T-helper 2 cell (primary cell): ENCODE measurements at regions not wholly inside any gene's neighbourhood (a gene's known extent, or its start where the extent isn't known, plus 50 kb on each side); places are given as distances from the start of the nearest gene placed in this dataset.
"Not testable (repeated sequence)": the region's sequence is repeated elsewhere in the genome, so short reads cannot be mapped to it uniquely, and the experiment has no call there.

Experiments
- DNase-seq, 5 experiments: peaks; one replicate each; pipeline versions ENCODE4 v3.0.0 to v3.0.0-alpha.2; 2012 to 2022

DNA sequence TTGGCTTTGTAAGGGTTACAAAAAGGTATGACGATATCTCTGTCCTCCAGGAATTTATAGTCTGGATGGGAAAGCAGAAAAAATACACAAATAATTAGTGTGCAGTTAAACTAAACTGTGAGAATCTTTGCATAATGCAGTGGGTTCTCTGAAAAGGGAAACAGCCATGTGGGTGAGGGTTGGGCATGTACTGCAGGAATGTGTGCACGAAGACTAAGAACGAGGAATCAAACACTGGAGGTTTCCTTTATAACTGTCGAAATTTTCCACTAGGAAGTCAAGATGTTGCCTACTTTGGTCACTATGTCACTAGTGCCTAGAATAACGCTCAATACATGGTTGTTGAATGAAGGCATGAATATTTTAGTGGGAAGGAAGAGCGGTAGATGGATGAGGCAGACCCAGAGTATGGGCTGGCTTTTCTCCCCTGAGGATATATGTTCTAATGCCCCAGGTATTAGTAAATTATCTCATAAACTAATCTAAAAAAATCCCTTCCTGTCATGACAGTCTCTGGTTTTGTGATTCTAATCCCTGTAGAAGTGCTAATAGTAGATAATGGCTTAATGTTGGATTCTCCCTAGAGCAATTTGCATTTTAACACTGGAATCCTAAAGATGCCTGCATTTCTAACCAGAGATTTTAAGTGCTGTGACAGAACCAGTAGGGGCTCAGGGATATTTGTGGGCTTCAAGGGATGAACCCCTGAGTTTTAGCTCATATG lies 227.3 kb downstream of the NMUR2 start:
- no peak for DNase-seq

DNA sequence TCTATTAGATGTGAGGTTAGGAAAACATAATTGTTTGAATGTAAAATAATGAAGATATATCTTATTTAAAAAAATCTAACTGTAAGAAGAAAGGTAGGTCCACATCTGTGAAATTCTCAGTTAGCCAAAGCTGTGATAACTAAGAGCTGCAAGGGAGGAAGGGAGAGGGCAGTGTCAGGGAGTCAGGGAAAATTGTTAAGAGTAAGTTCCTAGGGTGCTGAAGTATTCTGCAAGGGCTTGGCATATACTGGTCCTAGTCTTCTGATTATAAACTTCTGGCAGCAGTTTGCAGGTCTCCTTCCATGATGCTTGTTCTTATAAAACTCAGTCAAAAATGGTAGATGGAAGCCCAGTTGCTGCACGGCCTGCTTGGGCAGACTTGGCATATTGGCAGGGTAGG lies 233.2 kb downstream of the NMUR2 start:
- DNase-seq: no peak

DNA sequence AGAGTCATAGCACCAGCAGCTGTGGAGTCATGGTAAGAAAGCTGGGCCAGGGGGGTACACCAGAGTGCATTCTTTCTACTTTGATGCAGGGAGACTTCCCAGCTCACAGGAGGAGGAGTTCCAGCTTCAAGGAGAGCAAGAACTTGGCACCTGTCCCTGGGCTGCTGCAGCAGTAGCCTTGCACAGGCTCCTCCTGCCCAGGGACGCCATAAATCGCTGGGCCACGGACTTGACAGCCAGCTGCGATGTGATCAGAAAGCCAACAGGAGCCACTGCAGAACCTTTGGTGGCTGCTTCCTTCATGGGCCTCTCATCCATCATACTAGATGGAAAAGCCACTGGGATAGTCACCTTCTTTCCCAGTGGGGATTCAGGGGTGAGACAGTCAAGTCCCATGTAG lies 234.7 kb downstream of the NMUR2 start:
- DNase-seq: no peak

DNA sequence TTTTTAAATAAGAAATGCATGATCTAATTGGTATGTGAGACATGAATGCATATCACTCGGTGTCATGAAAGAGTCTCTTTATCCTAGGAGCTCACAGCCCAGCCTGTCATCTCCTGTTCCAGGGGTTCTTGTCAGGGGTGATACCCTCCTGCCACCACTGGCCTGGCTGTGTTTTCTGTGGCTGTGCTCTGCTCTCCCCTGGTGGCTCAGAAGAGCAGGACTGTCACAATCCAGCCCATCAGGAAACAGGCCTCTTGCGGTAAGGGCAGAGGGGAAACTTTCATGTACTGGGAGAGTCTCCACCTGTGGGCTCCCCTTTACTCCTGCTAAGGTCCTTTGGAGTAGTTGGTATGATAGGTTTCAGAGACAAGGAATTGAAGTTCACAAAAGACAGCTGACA lies 240.2 kb upstream of the GLRA1 start:
- no peak for DNase-seq

DNA sequence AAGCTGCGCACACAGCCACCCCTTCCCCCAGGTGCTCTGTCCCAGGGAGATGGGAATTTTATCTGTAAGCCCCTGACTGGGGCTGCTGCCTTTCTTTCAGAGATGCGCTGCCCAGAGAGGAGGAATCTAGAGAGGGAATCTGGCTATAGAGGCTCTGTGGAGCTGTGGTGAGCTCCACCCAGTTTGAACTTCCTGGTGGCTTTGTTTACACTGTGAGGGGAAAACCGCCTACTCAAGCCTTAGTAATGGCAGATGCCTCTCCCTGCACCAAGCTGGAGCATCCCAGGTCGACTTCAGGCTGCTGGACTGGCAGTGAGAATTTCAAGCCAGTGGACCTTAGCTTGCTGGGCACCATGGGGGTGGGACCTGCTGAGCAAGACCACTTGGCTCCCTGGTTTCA lies 235.2 kb upstream of the GLRA1 start:
- not testable (repeated sequence) for DNase-seq

DNA sequence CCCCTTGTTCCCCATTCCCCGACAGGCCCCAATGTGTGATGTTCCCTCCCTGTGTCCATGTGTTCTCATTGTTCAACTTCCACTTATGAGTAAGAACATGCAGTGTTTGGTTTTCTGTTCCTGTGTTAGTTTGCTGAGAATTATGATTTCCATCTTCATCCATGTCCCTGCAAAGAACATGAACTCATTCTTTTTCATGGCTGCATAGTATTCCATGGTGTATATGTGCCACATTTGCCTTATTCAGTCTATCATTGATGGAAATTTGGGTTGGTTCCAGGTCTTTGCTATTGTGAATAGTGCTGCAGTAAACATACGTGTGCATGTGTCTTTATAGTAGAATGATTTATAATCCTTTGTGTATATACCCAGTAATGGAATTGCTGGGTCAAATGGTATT lies 229.8 kb upstream of the GLRA1 start:
- not testable (repeated sequence) for DNase-seq

DNA sequence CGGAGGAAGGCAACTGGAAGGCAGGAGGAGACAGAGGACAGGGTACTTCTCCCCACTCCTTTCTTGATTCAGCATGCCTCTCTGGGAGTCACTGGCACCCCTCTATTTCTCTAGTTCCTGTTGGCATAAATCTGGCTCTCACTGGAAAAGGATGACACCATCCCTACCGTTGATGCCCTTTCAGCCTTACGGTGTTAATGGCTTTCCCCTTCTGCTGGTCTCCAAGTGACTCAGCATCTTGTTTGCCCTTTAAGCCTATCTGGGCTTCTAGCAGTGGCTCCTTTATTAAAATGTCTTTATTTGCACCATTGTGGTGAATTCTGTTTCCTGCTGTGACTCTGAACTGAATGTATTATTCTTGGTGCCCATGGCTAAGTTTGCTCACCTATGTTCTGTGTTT lies 227.3 kb upstream of the GLRA1 start:
- DNase-seq: no peak

DNA sequence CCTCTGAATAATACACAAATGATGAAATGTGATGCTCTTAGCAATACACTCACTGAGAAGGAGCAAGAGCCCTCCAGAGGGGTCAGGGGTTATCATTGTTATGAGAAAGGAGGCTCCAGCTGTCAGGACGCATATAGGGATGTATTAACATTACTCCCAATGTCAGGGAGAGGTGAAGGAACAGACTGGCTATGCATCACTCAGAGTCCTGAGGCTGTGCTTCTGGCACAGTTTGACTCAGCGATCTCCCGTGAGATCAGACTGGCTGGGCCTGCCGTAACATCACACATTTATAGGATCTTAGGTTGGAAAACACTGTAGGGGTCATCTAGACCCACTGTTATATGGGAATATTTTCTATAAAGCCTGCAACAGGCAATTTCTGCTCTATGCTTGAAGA lies 226.5 kb upstream of the GLRA1 start:
- no peak for DNase-seq

DNA sequence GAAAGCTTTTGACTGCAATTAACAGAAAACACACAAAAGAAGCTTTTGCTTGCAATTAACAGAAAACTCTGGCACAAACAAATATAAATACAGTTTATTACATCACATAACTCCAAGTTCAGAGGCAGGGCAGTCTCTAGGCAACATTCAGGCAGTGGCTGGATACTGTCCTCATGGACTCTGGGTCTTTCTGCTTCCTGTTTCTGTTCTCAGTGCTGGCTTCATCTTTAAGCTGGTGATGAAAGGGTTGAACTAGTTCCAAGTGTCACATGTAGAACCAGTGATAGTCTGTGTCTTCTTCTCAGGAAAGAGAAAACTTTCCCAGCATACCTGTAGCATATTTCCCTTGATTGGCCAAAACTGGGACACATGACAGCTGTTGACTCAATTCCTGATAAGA lies 222.6 kb upstream of the GLRA1 start:
- DNase-seq: no peak

DNA sequence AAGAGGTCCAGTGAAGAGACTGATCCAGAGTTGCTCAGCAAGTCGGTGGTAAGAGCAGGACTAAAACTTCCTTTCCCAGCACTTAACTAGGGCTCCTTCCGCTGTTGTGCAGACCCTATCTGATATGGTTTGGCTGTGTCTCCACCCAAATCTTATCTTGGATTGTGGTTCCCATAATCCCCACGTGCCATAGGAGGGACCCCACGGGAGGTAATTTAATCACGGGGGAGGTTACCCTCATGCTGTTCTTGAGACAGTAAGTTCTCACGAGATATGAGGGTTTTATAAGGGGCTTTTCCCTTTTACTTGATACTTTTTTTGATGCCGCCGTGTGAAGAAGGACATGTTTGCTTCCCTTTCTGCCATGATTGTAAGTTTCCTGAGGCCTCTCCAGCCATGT lies 221.9 kb upstream of the GLRA1 start:
- DNase-seq: no peak

DNA sequence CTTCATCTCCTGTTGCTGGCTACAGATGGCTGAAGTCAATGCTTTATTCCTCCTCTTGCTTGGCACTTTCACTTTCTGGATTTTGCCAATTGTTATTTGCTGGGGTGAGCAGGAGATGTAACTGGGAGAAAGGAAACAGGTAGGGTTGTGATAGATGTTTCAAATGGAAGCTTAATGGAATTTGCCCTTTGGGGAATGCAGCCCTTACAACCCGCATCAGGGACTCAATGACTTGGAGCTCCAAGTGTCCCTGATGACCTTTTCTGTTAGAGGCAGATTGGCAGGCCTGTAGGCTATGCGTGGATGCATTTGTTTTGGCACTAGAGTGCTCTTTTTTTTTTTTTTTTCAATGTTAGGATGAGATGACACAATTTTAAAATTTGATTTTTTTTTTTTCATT lies 219.9 kb upstream of the GLRA1 start:
- no peak for DNase-seq

DNA sequence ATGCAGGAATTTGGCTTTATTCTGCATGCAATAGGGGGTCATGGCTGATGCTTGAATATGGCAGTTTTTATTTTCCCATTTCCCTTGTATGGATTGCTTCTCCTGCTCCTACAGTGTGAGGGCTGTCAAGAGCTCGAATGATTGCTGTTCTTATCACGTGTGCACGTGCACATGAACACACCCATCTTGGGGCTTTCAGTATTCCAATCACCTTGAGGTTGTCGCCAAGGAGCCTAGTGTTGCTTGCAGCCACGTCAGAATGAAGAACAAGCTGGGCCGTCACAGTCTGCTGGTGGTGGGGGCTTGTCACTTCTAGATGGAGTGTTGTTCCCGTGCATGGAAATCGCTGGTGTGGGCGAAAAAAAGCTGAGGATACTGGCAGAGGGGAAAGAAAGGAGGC lies 219.4 kb upstream of the GLRA1 start:
- DNase-seq: no peak

DNA sequence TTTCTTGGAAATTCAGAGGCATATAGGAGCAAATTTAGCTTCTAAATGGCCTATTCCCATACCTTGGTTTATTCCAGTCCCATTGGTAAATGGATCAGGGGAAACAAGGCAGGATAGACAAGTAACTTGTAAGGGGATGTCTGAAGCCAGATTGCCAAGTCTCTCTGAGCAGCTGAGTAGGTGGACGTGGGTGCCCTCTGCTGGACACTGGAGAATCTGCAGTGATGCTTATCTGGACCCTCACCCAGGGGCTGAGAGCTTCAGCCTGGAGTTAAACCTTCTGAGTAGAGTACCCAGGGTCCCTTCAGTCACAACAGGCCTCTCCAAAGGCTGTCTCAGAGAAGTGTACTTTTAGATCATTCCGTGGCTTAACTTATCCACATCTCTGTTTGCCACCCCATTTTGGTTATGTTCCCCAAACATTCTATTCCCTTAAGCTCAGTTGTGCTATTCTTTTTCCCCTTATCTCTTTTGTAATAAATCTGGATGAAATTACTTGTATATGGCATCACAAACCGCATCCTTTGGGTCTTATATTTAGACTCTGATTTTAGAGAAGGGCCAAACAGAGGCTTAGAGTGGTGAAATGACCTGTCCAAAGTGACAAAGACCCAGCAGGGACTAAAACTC lies 218.3 kb upstream of the GLRA1 start:
- peak; percentile 13 to 51 (median 42) for DNase-seq

DNA sequence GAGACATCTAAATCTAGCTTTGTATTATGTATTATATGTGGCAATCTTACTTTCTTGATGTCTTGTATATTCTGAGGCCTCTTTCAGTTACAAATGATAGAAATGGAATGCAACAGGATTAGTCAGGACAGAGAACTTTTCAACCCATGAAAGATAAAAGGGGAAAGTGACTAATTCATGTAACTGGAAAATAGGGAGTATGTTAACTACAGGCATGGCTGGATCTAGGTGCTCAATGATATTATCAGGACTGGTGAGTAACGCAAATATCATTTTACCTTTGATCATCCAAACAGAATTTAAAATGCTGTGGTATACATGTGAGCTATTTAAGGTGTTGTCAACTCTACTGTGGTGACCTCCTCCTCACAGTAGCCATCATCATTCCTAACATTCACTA lies 215.7 kb upstream of the GLRA1 start:
- no peak for DNase-seq

DNA sequence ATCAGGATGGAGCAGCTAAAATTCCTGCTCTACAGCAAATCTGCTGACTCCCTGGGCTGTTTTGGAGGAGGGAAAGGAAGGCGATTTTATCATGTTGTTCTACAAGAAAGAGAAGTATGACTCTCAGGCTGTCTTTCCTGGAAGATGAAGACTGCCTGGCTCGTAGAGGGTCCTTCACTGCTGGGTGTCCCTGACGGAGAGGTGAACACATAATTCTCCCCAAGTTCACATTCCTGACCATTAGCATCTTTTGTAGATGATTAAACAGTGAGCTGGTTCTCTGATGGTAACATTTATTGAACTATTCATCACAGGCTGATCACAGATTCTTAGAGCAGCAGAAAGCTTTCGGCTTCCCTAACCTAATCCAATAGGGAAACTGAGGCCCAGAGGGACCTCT lies 212.4 kb upstream of the GLRA1 start:
- no peak for DNase-seq

DNA sequence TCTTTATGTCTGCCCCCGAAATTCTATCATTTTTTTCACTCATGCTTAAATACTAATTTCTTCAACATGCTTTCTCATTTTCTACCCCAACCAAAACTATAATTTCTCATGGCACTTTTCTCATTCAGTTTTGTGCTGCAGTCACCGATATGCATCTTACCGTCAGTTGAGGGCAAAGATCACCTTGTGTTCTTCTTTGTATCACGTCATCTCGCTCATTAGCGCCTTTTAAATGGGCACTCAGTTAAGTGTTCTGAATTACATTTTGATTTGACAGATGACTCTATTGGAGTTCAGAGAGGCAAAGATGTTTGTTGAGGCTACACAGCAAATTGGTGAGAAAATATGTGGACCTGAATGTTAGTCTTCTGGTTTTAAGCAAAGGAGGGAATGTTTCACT lies 211.7 kb upstream of the GLRA1 start:
- DNase-seq: no peak

DNA sequence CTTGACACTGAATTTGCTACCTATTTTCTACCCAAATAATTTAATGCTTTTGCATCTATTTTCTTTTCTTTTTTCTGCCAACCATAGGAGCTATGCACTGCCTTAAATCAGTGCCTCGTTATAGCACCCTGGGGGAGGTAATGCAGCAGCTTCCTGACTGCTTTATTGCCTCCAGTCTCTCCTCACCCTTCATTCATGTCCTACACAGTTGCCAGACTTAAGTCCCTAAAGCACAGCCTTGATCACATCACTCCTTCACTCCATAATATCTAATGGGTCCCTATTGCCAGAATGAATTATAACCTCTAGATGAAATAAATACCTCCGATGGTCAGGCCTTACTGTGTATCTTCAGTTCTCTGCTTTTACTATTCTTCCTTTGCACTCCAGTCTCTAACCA lies 211.2 kb upstream of the GLRA1 start:
- no peak for DNase-seq

DNA sequence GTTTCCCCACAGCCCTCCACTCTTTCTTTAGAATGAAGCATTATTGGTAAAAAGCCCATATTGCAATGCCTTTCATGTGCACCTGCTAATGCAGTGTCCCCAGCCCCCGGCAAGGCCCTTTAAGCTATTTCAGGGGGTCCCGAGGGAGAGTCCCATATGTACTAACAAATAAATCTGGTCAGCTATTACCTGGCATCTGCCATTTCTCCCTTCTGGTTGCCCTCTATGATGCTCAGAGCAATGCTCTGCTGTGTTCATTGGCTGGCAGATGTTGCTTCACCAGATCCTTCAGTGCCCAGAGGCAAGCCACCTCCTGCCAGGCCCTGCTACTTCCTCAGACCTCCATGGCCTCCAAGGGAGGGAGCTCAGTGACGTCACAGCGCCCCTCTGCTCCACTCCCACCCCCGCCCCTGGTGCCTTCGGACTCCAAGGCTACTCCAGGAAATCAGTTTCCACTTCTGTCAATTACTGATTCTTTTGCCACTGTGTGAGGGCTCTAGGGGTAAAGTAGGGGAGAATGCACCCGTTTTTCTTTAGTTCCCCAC lies 201.1 kb upstream of the GLRA1 start:
- DNase-seq: no peak

DNA sequence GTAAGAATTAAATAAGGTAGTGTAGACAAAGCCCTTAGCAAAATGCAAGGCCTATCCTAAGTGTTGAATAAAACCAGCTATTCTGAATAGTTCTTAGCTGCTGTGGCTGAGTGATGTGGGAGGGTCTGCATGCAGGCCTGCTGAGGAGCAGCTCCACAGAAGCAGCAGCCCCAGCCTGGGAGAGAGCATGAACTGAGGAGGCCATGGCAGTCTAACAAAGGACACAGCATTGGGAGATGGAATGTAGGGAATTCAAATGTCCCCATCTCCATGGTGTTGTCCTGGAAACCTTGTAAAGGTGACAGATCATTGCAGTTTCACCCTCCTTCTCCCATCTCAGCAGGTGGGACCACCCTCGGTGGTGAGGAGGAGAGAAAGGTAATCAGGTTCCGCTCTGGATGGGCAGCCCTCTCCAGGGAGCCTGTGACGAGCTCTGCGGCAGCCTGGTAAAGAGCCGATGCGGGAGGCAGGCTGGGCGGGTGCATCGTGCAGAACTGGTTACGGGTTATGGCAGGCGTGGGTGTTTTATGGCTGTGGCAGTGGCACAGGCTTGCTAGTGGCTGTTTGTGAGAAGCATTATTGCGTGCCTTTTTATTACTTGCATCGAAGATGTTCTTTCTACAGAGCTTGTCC lies 199.9 kb upstream of the GLRA1 start:
- no peak for DNase-seq

DNA sequence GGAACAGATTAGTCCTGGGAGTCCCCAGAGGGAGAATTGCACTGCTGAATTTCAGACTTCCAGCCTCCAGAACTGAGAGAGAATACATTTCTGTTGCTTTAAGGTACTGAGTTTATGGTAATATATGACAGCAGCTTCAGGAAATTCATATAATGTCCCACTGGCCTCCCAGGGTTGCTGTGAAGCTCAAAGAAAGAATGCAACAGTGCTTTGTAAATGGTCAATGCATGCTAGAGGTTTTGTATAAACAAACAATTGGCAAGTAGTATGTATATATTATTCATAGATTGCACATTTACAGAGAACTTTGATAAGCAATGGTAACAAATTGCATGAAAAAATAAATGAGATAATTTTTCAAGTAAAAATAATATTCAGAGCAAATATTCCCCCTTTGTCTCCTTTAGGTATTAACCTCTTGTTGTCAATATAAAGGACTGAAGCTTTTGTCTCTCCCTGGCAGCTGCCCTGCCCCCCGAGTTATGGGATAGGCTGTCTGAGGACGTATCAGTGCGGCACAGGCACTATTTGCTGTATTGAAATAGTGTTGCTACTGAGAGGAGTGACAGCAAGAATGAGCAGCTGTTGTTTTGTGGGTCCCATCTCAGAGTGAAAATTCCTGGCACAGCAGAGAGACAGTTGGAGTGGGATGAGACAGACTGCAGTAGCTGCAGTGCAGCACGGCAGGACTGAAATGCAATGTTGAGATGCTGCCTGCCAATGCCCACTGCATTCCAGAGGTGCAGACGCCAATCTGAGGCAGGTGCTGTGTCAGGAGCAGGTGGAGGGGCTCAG lies 194.2 kb upstream of the GLRA1 start:
- no peak for DNase-seq

DNA sequence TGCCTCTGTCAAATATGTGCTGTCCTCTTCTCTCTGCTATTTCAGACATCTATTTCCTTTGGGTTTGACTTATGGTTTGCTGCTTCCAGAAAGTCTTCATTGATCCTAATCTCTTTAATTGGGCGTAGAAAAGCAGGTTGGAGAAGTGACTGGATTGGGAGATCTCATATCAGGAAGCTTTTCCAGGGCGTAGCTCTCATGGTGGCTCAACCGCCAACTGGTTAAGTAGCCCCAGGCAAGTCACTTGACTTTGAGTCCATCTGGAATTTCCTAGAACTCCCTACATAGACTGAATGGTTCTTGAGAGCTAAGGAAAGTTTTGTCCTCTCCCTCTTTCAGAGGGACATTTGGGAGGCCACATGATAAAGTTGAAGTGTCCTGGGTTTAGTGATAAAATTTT lies 192.3 kb upstream of the GLRA1 start:
- DNase-seq: no peak

DNA sequence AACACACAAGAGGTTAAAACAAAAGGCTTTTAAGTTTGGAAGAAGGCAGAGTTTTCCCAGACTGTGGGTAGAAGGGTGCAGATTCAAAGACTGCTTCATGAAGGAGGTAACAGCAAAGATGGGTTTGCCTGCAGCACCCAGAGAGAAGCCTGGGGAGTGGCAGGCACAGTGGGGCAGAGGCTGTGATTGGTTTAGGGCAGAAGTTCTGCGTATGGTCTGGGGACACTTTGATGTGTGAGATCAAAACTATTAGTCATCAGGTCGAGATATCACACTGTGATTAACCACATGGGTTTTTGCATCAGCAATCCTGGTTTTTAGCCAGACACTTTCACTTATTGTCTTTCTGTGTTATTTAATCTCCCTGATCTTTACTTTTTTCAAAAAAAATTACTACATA lies 188.8 kb upstream of the GLRA1 start:
- peak in 4 of 5 experiments; percentile 8 to 52 (median 42) for DNase-seq

DNA sequence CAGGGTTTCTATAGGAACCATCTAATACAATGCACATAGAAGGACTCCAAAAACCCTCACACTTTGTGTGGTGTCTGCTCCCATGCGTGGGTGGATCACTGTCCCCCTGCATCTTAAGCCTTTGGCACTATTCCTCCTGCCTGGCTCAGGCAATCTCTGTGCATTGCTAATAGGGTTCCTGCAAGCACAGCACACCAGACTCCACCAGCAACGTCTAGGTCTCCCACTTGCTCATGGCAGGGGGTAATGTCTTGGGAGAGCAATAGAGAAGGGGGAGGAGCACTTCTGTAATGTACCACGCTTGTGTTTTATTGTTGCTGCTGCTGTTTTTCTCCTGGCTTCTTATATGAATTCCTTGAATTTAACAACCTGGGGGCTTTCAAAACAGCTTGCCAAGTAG lies 182.6 kb upstream of the GLRA1 start:
- no peak for DNase-seq
